Erythroblast (primary cell): ENCODE measurements at regions not wholly inside any gene's neighbourhood (a gene's known extent, or its start where the extent isn't known, plus 50 kb on each side); places are given as distances from the start of the nearest gene placed in this dataset.
"Not testable (repeated sequence)": the region's sequence is repeated elsewhere in the genome, so short reads cannot be mapped to it uniquely, and the experiment has no call there.

Source experiments
- GATA1 ChIP-seq: IDR thresholded peaks from 2 replicates; pipeline ENCODE4 v1.6.1; 2011; ENCODE audit warnings: low read depth, mild to moderate bottlenecking, control low read depth, low read length, moderate library complexity
- POLR2A ChIP-seq: IDR thresholded peaks from 2 replicates; pipeline ENCODE4 v1.6.1; 2011; ENCODE audit warnings: mild to moderate bottlenecking, low read length

- TF ChIP-seq POLR2A, GATA1: not testable (repeated sequence)
These were observed 690.0 kb downstream of the PRIM2 start for GRCh38 chr6:58007334-58008000.
